WTC11 (cell line): ENCODE measurements at regions not wholly inside any gene's neighbourhood (a gene's known extent, or its start where the extent isn't known, plus 50 kb on each side); places are given as distances from the start of the nearest gene placed in this dataset.

Experiments
- ATAC-seq: fragments of 200-7000 bp; cut with Tn5 transposase; 2 replicates; pipeline ENCODE4 v1.10.0; 2021; ENCODE audit warnings: mild to moderate bottlenecking, moderate library complexity
- CTCF ChIA-PET: fragments of 300-600 bp; sonication (Branson Sonifier 250); formaldehyde crosslinking; loops from one replicate; lab custom pipeline; 2021; ENCODE audit warnings: antibody characterized with exemption; lab: Charles Lee
- POLR2A ChIA-PET: fragments of 350-600 bp; sonication (Branson Sonifier 250); formaldehyde crosslinking; loops from one replicate; lab custom pipeline; 2021; ENCODE audit warnings: antibody characterized with exemption; lab: Charles Lee
- DNase-seq: peaks from one replicate; pipeline ENCODE4 v3.0.0; 2021; ENCODE audit warnings: low spot score
- H3K27ac Mint-ChIP-seq: 2 replicates; pipeline ENCODE4 v1.8.0; 2021; ENCODE audit warnings: mixed read lengths
- H3K27me3 Mint-ChIP-seq: 2 replicates; pipeline ENCODE4 v1.8.0; 2021; ENCODE audit warnings: low read depth, mild to moderate bottlenecking, moderate library complexity, mixed read lengths
- H3K36me3 Mint-ChIP-seq: 2 replicates; pipeline ENCODE4 v1.8.0; 2021; ENCODE audit warnings: mixed read lengths
- H3K4me1 Mint-ChIP-seq: 2 replicates; pipeline ENCODE4 v1.8.0; 2022; ENCODE audit warnings: mixed read lengths
- H3K4me3 Mint-ChIP-seq: 2 replicates; pipeline ENCODE4 v1.8.0; 2021; ENCODE audit warnings: mild to moderate bottlenecking, moderate library complexity, mixed read lengths
- H3K9me3 Mint-ChIP-seq: 2 replicates; pipeline ENCODE4 v1.8.0; 2021; ENCODE audit warnings: mixed read lengths
- ELF4 ChIP-seq: sonication (generic); formaldehyde crosslinking; IDR thresholded peaks from 2 replicates; pipeline ENCODE4 v1.8.1; 2022; ENCODE audit warnings: low read depth, mild to moderate bottlenecking, moderate library complexity, missing genetic modification reagents
- GABPB1 ChIP-seq: sonication (generic); formaldehyde crosslinking; IDR thresholded peaks from 2 replicates; pipeline ENCODE4 v1.8.1; 2023; ENCODE audit warnings: mild to moderate bottlenecking, missing genetic modification reagents
- IRF2 ChIP-seq: sonication (generic); formaldehyde crosslinking; IDR thresholded peaks from 2 replicates; pipeline ENCODE4 v1.8.0; 2022; ENCODE audit warnings: low read depth, missing genetic modification reagents, borderline replicate concordance
- MXD4 ChIP-seq: fragments of 250-450 bp; sonication (Bioruptor Pico); IDR thresholded peaks from 2 replicates; pipeline ENCODE4 v1.8.0; 2021; ENCODE audit warnings: mild to moderate bottlenecking, moderate library complexity, borderline replicate concordance
- NR2C2 ChIP-seq: sonication (generic); formaldehyde crosslinking; IDR thresholded peaks from 2 replicates; pipeline ENCODE4 v1.8.0; 2022; ENCODE audit warnings: mild to moderate bottlenecking, missing genetic modification reagents
- OVOL2 ChIP-seq: fragments of 250-450 bp; sonication (Bioruptor Pico); IDR thresholded peaks from 2 replicates; pipeline ENCODE4 v1.9.0; 2021; ENCODE audit warnings: mild to moderate bottlenecking, borderline replicate concordance
- TCF7 ChIP-seq: sonication (generic); formaldehyde crosslinking; IDR thresholded peaks from 2 replicates; pipeline ENCODE4 v1.8.0; 2022; ENCODE audit warnings: mild to moderate bottlenecking, low read depth, missing genetic modification reagents, moderate library complexity
- TEAD1 ChIP-seq: sonication (generic); formaldehyde crosslinking; IDR thresholded peaks from 2 replicates; pipeline ENCODE4 v1.8.0; 2022; ENCODE audit warnings: mild to moderate bottlenecking, missing genetic modification reagents
- TP53 ChIP-seq: sonication (generic); formaldehyde crosslinking; IDR thresholded peaks from 2 replicates; pipeline ENCODE4 v1.8.1; 2023; ENCODE audit warnings: mild to moderate bottlenecking, missing genetic modification reagents
- ZNF138 ChIP-seq: sonication (generic); formaldehyde crosslinking; conservative IDR thresholded peaks from 2 replicates; pipeline ENCODE4 v1.8.1; 2022; ENCODE audit warnings: mild to moderate bottlenecking, moderate library complexity, missing genetic modification reagents
- ZNF219 ChIP-seq: sonication (generic); formaldehyde crosslinking; IDR thresholded peaks from 2 replicates; pipeline ENCODE4 v1.8.0; 2023; ENCODE audit warnings: missing genetic modification reagents, mild to moderate bottlenecking, borderline replicate concordance
- ZNF416 ChIP-seq: fragments of 250-450 bp; sonication (Bioruptor Pico); IDR thresholded peaks from 2 replicates; pipeline ENCODE4 v1.9.0; 2021; ENCODE audit warnings: mild to moderate bottlenecking, inconsistent platforms
- ZNF423 ChIP-seq: fragments of 250-450 bp; sonication (Bioruptor Pico); IDR thresholded peaks from 2 replicates; pipeline ENCODE4 v2.1.2; 2022; ENCODE audit warnings: mild to moderate bottlenecking, moderate library complexity
- TF ChIP-seq, protein P1 (sequence below): fragments of 250-450 bp; sonication (Bioruptor Pico); IDR thresholded peaks from 2 replicates; pipeline ENCODE4 v1.8.0; 2021; ENCODE audit warnings: mild to moderate bottlenecking
- TF ChIP-seq, protein P2 (sequence below): sonication (generic); formaldehyde crosslinking; conservative IDR thresholded peaks from 2 replicates; pipeline ENCODE4 v1.8.1; 2022; ENCODE audit warnings: mild to moderate bottlenecking, missing genetic modification reagents
- TF ChIP-seq, protein P3 (sequence below): fragments of 250-450 bp; sonication (Bioruptor Pico); conservative IDR thresholded peaks from 2 replicates; pipeline ENCODE4 v1.9.0; 2021; ENCODE audit warnings: mild to moderate bottlenecking
- TF ChIP-seq, protein P4 (sequence below): fragments of 250-450 bp; sonication (Bioruptor Pico); IDR thresholded peaks from 2 replicates; pipeline ENCODE4 v1.9.0; 2021; ENCODE audit warnings: mild to moderate bottlenecking
- TF ChIP-seq, protein P5 (sequence below): sonication (generic); formaldehyde crosslinking; IDR thresholded peaks from 2 replicates; pipeline ENCODE4 v1.8.1; 2022; ENCODE audit warnings: low read depth, mild to moderate bottlenecking, moderate library complexity, missing genetic modification reagents, borderline replicate concordance
- TF ChIP-seq, protein P6 (sequence below): sonication (generic); formaldehyde crosslinking; IDR thresholded peaks from 2 replicates; pipeline ENCODE4 v1.8.1; 2023; ENCODE audit warnings: mild to moderate bottlenecking, missing genetic modification reagents
- TF ChIP-seq, protein P7 (sequence below): sonication (generic); formaldehyde crosslinking; IDR thresholded peaks from 2 replicates; pipeline ENCODE4 v1.8.0; 2022; ENCODE audit warnings: mild to moderate bottlenecking, missing genetic modification reagents

DNA sequence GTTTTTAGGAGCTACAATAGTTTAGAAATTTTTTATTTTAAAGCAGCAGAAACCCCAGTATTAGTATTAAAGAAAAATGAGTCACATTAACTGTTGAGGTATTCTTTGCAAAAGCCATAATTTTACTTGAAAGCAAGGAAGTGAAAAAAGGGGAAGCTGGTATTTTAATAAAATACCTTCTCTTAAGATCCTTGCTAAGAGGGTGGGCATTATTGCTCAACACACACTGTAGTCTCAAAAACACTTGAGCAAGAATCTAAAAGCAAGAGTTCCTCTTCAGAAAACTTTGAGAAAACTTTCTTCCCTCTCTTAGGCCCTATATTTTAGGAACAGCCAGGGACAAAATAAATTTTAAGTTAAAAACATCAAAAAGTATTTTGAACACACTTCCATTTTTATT is 259.4 kb upstream of the DIAPH2 start (continued):
- TF ChIP-seq, protein P1, sequence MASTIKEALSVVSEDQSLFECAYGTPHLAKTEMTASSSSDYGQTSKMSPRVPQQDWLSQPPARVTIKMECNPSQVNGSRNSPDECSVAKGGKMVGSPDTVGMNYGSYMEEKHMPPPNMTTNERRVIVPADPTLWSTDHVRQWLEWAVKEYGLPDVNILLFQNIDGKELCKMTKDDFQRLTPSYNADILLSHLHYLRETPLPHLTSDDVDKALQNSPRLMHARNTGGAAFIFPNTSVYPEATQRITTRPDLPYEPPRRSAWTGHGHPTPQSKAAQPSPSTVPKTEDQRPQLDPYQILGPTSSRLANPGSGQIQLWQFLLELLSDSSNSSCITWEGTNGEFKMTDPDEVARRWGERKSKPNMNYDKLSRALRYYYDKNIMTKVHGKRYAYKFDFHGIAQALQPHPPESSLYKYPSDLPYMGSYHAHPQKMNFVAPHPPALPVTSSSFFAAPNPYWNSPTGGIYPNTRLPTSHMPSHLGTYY (CRISPR knock-in tag), result no peak
- TF ChIP-seq, protein P2, sequence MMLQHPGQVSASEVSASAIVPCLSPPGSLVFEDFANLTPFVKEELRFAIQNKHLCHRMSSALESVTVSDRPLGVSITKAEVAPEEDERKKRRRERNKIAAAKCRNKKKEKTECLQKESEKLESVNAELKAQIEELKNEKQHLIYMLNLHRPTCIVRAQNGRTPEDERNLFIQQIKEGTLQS, result no peak

DNA sequence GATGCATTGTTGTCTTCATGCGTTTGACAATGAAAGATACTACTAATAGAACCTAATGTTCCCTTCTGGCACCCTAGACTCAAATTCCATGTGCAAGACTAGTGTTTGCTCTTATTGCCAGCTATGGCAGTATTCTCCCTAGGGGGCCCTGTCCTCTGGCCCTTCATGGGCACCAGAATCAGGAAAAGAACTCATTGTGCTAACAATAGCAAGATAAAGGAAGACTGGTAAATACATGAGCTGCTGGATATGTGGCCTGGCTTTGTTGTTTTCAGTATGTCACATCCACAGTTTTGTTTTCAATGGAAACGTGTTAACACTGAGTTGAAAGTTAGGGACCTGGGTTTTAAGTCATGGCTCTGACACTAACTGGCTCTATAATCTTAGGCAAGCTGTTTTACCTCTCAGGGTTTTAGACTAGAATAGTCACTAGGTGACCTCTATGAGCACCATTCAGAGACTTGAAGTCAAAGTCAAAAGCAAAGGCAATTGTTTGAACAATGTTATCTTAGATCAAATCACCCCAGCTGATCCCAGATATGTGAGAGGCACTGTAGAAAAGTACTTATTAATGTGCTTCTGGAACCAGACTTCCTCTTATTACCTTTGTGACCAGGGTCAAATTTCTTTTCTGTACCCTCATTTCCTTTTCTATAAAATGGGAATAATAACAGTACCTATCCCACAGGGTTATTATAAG is 253.7 kb upstream of the DIAPH2 start:
- Mint-ChIP-seq H3K9me3 (peaks cover 8% of the 10 kb centered on the region), H3K36me3 (peaks cover 2% of the 10 kb centered on the region)
- POLR2A ChIA-PET, result no interaction called here

More for the DNA sequence above, 253.7 kb upstream of the DIAPH2 start:
- H3K4me3 Mint-ChIP-seq, result no peak overlapping the region
- H3K27ac Mint-ChIP-seq, result no peak overlapping the region
- ATAC-seq, result no peak
- no peak for DNase-seq
- TF ChIP-seq MXD4 (CRISPR knock-in tag), result no peak
- no peak for TF ChIP-seq IRF2 (CRISPR knock-in tag)
- TF ChIP-seq TEAD1 (CRISPR knock-in tag), result no peak
- TF ChIP-seq TP53 (CRISPR knock-in tag), result no peak
- TF ChIP-seq ZNF219 (CRISPR knock-in tag), result no peak
- TF ChIP-seq ZNF416 (CRISPR knock-in tag), result no peak
- TF ChIP-seq ZNF138 (CRISPR knock-in tag), result no peak
- TF ChIP-seq OVOL2 (CRISPR knock-in tag), result no peak
- TF ChIP-seq, protein P3, sequence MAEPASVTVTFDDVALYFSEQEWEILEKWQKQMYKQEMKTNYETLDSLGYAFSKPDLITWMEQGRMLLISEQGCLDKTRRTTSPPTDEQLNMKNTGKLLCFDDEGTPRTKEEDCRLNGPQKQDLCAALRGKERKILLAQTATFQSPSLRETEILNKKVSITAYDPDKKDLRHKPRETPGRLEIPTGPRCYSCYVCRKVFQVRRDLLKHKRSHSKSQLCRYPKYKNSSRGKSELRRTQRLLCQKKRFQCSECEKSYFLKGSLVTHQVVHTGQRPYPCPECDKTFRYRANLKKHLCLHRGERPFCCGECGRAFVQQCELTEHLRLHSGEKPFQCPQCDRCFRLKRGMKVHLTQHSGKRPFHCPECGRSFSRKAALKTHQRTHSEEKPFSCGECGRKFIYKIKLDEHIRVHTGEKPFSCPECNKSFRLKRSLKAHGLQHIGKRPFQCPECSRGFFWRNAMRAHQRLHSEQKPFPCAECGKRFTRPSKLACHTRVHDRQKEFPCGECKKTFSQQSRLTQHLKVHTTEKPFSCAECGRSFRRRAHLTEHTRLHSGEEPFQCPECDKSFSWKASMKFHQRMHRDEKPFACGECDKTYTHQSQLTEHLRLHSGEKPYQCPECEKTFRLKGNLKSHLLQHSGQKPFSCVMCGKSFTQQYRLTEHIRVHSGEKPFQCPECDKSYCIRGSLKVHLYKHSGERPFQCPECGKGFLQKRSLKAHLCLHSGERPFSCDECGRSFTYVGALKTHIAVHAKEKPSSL, result no peak
- TF ChIP-seq, protein P4, sequence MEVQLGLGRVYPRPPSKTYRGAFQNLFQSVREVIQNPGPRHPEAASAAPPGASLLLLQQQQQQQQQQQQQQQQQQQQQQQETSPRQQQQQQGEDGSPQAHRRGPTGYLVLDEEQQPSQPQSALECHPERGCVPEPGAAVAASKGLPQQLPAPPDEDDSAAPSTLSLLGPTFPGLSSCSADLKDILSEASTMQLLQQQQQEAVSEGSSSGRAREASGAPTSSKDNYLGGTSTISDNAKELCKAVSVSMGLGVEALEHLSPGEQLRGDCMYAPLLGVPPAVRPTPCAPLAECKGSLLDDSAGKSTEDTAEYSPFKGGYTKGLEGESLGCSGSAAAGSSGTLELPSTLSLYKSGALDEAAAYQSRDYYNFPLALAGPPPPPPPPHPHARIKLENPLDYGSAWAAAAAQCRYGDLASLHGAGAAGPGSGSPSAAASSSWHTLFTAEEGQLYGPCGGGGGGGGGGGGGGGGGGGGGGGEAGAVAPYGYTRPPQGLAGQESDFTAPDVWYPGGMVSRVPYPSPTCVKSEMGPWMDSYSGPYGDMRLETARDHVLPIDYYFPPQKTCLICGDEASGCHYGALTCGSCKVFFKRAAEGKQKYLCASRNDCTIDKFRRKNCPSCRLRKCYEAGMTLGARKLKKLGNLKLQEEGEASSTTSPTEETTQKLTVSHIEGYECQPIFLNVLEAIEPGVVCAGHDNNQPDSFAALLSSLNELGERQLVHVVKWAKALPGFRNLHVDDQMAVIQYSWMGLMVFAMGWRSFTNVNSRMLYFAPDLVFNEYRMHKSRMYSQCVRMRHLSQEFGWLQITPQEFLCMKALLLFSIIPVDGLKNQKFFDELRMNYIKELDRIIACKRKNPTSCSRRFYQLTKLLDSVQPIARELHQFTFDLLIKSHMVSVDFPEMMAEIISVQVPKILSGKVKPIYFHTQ (CRISPR knock-in tag), result no peak
- no peak for TF ChIP-seq TCF7 (CRISPR knock-in tag)
- TF ChIP-seq, protein P5, sequence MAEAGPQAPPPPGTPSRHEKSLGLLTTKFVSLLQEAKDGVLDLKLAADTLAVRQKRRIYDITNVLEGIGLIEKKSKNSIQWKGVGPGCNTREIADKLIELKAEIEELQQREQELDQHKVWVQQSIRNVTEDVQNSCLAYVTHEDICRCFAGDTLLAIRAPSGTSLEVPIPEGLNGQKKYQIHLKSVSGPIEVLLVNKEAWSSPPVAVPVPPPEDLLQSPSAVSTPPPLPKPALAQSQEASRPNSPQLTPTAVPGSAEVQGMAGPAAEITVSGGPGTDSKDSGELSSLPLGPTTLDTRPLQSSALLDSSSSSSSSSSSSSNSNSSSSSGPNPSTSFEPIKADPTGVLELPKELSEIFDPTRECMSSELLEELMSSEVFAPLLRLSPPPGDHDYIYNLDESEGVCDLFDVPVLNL (CRISPR knock-in tag), result no peak
- no peak for TF ChIP-seq NR2C2 (CRISPR knock-in tag)
- TF ChIP-seq, protein P2, result no peak
- TF ChIP-seq, protein P6, sequence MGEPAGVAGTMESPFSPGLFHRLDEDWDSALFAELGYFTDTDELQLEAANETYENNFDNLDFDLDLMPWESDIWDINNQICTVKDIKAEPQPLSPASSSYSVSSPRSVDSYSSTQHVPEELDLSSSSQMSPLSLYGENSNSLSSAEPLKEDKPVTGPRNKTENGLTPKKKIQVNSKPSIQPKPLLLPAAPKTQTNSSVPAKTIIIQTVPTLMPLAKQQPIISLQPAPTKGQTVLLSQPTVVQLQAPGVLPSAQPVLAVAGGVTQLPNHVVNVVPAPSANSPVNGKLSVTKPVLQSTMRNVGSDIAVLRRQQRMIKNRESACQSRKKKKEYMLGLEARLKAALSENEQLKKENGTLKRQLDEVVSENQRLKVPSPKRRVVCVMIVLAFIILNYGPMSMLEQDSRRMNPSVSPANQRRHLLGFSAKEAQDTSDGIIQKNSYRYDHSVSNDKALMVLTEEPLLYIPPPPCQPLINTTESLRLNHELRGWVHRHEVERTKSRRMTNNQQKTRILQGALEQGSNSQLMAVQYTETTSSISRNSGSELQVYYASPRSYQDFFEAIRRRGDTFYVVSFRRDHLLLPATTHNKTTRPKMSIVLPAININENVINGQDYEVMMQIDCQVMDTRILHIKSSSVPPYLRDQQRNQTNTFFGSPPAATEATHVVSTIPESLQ (CRISPR knock-in tag), result no peak
- TF ChIP-seq GABPB1 (CRISPR knock-in tag), result no peak
- TF ChIP-seq, protein P7, sequence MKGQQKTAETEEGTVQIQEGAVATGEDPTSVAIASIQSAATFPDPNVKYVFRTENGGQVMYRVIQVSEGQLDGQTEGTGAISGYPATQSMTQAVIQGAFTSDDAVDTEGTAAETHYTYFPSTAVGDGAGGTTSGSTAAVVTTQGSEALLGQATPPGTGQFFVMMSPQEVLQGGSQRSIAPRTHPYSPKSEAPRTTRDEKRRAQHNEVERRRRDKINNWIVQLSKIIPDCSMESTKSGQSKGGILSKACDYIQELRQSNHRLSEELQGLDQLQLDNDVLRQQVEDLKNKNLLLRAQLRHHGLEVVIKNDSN (CRISPR knock-in tag), result no peak
- no peak for TF ChIP-seq ELF4 (CRISPR knock-in tag)
- TF ChIP-seq ZNF423 (CRISPR knock-in tag), result no peak
- H3K27me3 Mint-ChIP-seq, result peaks cover 18% of the 10 kb centered on the region
- no peaks in the 10 kb centered on the region for H3K4me1 Mint-ChIP-seq
- CTCF ChIA-PET, result no interaction called here
